Uterus (tissue), 3 donors: ENCODE measurements at regions not wholly inside any gene's neighbourhood (a gene's known extent, or its start where the extent isn't known, plus 50 kb on each side); places are given as distances from the start of the nearest gene placed in this dataset.
"Not testable (repeated sequence)": the region's sequence is repeated elsewhere in the genome, so short reads cannot be mapped to it uniquely, and the experiment has no call there.

Source experiments
- DNase-seq, 2 donors: peaks; one replicate each; pipeline ENCODE4 v3.0.0-alpha.2; 2019 to 2020
- H3K27ac ChIP-seq, 2 donors: fragments of 200-600 bp; sonication (generic); 1 replicate in 1 of 2; 2 replicates in 1 of 2; pipeline ENCODE4 v1.5.1; 2016 to 2018
- H3K27me3 ChIP-seq, 2 donors: fragments of 200-600 bp; sonication (generic); one replicate each; pipeline ENCODE4 v1.5.1; 2018 to 2019; ENCODE audit warnings: control low read depth in 1 of 2
- H3K36me3 ChIP-seq, 2 donors: fragments of 200-600 bp; sonication (generic); one replicate each; pipeline ENCODE4 v1.5.1; 2019; ENCODE audit warnings: control low read depth in 1 of 2
- H3K4me1 ChIP-seq, 2 donors: fragments of 200-600 bp; sonication (generic); one replicate each; pipeline ENCODE4 v1.5.1; 2018 to 2019; ENCODE audit warnings: control low read depth in 1 of 2
- H3K4me3 ChIP-seq, 2 donors: fragments of 200-600 bp; sonication (generic); 1 replicate in 1 of 2; 2 replicates in 1 of 2; pipeline ENCODE4 v1.5.1; 2018 to 2019; ENCODE audit warnings: mild to moderate bottlenecking in 1 of 2
- H3K9me3 ChIP-seq, 2 donors: fragments of 200-600 bp; sonication (generic); one replicate each; pipeline ENCODE4 v1.5.1; 2019; ENCODE audit warnings: control low read depth in 1 of 2
- intact Hi-C: fragments of 100-400 bp; cut with DNase I; formaldehyde crosslinking; loops from one replicate; pipeline ENCODE4 v1.15.1; 2023; ENCODE audit warnings: low total_unique reads
- donor health status: DM: yes; HTN: yes; CAD: no.

DNA sequence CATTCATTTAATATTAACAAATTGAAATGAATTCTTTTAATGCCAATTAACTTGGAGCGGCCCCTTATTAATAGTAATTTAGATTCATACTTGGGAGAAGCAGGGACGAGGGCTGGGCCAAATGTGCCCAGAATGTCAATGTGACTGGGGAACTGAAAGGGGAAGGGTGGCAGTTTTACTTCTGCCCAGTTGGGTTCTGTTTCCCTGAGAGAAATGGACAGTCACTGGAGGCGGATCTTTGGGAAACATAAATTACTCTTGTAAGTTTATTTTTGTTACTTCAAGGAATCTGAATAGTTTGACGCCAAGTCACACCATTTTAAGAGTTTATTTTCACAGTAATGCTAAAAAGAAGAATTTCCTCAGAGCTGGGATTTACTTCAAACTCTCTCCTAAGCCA lies 432.1 kb downstream of the CNTNAP3B start:
- peak overlapping the region; percentile 23 to 55 for H3K27ac ChIP-seq
- H3K4me1 ChIP-seq, H3K4me3 ChIP-seq, H3K36me3 ChIP-seq, H3K9me3 ChIP-seq, intact Hi-C loops, H3K27me3 ChIP-seq, DNase-seq: not testable (repeated sequence)

GRCh38 chr9:41679312-41679711 lies 449.9 kb downstream of the CNTNAP3B start:
- H3K27me3 ChIP-seq, intact Hi-C loops: not testable (repeated sequence)

GRCh38 chr9:41663497-41664036 lies 465.7 kb downstream of the CNTNAP3B start:
- H3K27me3 ChIP-seq, H3K4me3 ChIP-seq, intact Hi-C loops, H3K27ac ChIP-seq, H3K9me3 ChIP-seq, H3K36me3 ChIP-seq, DNase-seq, H3K4me1 ChIP-seq: not testable (repeated sequence)

More at GRCh38 chr9:41679312-41679711, 449.9 kb downstream of the CNTNAP3B start:
- not testable (repeated sequence) for H3K4me1 ChIP-seq, H3K9me3 ChIP-seq, DNase-seq, H3K27ac ChIP-seq, H3K36me3 ChIP-seq, H3K4me3 ChIP-seq

DNA sequence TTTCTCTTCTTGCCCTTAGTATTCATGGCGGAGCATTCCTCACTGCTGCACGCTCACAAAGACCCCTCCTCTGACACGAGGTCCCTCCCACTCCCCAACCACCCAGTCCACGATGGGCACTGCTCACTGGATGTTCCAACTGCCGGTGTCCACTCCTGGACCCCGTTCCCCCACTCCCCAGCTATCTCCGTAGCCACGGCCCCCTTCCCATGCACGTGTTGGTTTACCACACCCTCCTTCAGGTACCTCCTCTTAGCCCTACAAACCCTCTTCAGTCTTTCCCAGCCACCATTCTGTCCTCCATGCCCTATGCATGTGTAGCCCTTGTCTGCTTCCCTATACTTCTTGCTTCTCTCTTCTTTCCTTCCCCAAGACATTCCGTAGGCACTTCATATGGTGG lies 469.6 kb upstream of the ZNG1F start:
- H3K4me3 ChIP-seq, H3K27ac ChIP-seq, H3K9me3 ChIP-seq, intact Hi-C loops, H3K27me3 ChIP-seq, H3K4me1 ChIP-seq, DNase-seq, H3K36me3 ChIP-seq: not testable (repeated sequence)

DNA sequence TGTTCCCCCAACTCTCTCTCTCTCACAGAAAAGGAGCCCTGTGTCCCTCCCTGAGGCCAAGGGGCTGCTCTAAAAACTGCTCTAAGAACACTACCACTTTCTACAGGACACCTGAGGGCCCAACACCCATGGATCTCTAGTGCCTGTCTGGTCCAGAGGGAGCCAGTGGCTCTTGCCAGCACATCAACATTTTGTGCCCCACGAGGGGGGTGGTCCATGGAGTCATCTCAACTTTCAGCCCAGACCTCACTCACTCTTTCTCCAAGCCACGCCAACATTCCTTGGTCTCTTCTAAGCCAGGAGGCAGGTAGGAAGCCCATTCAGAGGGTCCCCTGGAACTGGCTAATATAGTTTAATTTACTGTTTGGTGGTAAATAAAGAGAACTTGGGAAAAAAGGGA lies 469.0 kb upstream of the ZNG1F start:
- H3K4me3 ChIP-seq, H3K9me3 ChIP-seq, H3K4me1 ChIP-seq, H3K36me3 ChIP-seq, intact Hi-C loops, H3K27me3 ChIP-seq, DNase-seq, H3K27ac ChIP-seq: not testable (repeated sequence)

DNA sequence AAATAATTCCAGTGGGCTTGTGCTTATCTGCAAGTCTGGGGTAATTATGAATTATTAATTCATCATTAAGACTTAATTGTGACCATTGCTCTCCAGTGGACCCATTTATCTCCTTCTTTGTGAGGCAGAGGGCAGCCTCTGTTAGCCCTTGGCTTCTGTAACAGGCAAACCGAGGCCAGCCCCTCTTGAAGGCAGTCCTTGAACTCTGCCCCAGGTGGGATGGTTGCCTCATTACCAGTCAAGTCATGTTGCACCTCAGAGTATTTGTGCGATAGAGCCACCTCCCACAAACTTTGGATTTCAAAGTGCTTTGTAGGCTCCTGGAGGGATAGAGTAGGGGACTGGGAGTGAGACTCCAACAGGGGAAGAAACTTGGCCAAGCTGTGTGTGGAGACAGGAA lies 468.0 kb upstream of the ZNG1F start:
- DNase-seq, H3K4me3 ChIP-seq, H3K36me3 ChIP-seq, H3K27me3 ChIP-seq, H3K9me3 ChIP-seq, intact Hi-C loops, H3K4me1 ChIP-seq, H3K27ac ChIP-seq: not testable (repeated sequence)

GRCh38 chr9:41655071-41655554 lies 466.0 kb upstream of the ZNG1F start:
- H3K36me3 ChIP-seq, intact Hi-C loops, H3K4me1 ChIP-seq, H3K27me3 ChIP-seq, H3K9me3 ChIP-seq, H3K4me3 ChIP-seq: not testable (repeated sequence)
- DNase-seq = peak; percentile 81
- H3K27ac ChIP-seq = peak overlapping the region; percentile 52 to 81

DNA sequence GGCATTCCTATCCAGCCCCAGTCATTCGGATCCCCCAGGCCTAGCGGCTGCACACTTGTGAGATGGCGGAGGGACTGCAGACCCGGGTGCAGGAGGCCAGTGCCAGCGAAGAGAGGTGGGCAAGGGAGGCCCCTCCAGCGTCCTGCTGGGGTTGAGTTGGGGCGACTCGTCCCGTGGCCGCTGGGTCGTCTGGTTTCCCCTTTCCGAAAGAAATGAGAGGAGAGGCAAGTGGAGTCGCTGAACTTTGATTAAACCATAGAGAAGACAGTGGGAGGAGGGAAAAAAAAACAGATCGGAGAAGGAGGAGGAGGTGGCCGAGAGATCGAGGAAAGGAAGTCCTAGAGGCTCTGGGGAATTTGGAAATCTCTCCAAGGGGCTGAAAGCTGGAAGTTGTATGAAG lies 465.2 kb upstream of the ZNG1F start:
- H3K9me3 ChIP-seq, H3K27me3 ChIP-seq, DNase-seq, intact Hi-C loops, H3K36me3 ChIP-seq, H3K4me1 ChIP-seq: not testable (repeated sequence)
- Histone ChIP-seq H3K4me3 (peak overlapping the region in 1 of 2 donors; percentile 11), H3K27ac (peak overlapping the region; percentile 52 to 81)

GRCh38 chr9:41653560-41654340 lies 464.6 kb upstream of the ZNG1F start:
- H3K36me3 ChIP-seq, H3K27me3 ChIP-seq, intact Hi-C loops, DNase-seq, H3K4me1 ChIP-seq, H3K9me3 ChIP-seq: not testable (repeated sequence)
- peak overlapping the region; percentile 52 to 81 for H3K27ac ChIP-seq
- H3K4me3 ChIP-seq = peak overlapping the region in 1 of 2 donors; percentile 11

GRCh38 chr9:41652800-41653199 lies 463.7 kb upstream of the ZNG1F start:
- H3K9me3 ChIP-seq, H3K4me3 ChIP-seq, H3K36me3 ChIP-seq, H3K4me1 ChIP-seq, H3K27me3 ChIP-seq, intact Hi-C loops, DNase-seq: not testable (repeated sequence)
- H3K27ac ChIP-seq = peak overlapping the region in 1 of 2 donors; percentile 67

GRCh38 chr9:41652100-41652713 lies 463.1 kb upstream of the ZNG1F start:
- intact Hi-C loops, DNase-seq, H3K4me1 ChIP-seq, H3K4me3 ChIP-seq, H3K27me3 ChIP-seq, H3K9me3 ChIP-seq, H3K36me3 ChIP-seq: not testable (repeated sequence)
- peak overlapping the region in 1 of 2 donors; percentile 49 for H3K27ac ChIP-seq

DNA sequence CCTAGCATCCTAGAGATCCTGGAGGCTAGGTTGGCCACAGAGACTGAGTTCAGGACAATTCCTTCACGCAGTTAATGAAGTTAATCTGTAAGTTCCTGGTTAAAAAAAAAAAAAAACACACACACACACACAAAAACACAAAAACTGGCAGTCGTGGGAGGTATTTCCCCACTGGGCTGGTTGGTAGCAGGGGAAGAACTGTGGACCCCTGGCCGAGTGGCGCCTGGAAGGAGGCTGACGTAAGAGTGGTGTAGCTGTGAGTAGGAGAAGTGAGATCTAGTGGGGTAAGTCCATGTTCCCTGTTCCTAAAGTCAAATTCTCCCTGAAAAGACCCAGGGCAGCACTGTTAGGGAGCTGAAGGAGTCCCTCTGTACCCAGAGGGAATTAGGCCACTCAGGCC lies 461.0 kb upstream of the ZNG1F start:
- H3K4me3 ChIP-seq, intact Hi-C loops, H3K36me3 ChIP-seq, H3K27ac ChIP-seq, H3K9me3 ChIP-seq, H3K4me1 ChIP-seq, DNase-seq, H3K27me3 ChIP-seq: not testable (repeated sequence)

- H3K27me3 ChIP-seq, intact Hi-C loops, H3K9me3 ChIP-seq, H3K4me3 ChIP-seq, H3K36me3 ChIP-seq, H3K27ac ChIP-seq, H3K4me1 ChIP-seq: not testable (repeated sequence)
- DNase-seq = peak in 1 of 2 donors; percentile 47
Measured at GRCh38 chr9:41648564-41648963, 459.4 kb upstream of the ZNG1F start.
